ENCODE measurements at regions not wholly inside any gene's neighbourhood (a gene's known extent, or its start where the extent isn't known, plus 50 kb on each side); places are given as distances from the start of the nearest gene placed in this dataset.
"Not testable (repeated sequence)": the region's sequence is repeated elsewhere in the genome, so short reads cannot be mapped to it uniquely, and the experiment has no call there.

GRCh38 chr3:27633224-27633545, 88.9 kb downstream of the EOMES start:
- peak in 8 of 42 donors; percentile 8 to 48 (median 16) for DNase-seq
- intact Hi-C loops (cut with DNase I): no loop called here

- intact Hi-C loops (cut with DNase I): no loop called here
- peak in 32 of 42 donors; percentile 8 to 52 (median 21) for DNase-seq
Measured at GRCh38 chr3:27632431-27633223, 89.5 kb downstream of the EOMES start.

GRCh38 chr3:27630885-27631284, 91.2 kb downstream of the EOMES start:
- intact Hi-C loops (cut with DNase I): no loop called here
- no peak for DNase-seq

GRCh38 chr3:27629366-27629765, 92.8 kb downstream of the EOMES start:
- DNase-seq: no peak
- intact Hi-C loops (cut with DNase I): no loop called here

- DNase-seq: no peak
- intact Hi-C loops (cut with DNase I): no loop called here
Measured at GRCh38 chr3:27628026-27628750, 93.9 kb downstream of the EOMES start.

GRCh38 chr3:27626596-27627118, 95.5 kb downstream of the EOMES start:
- DNase-seq: no peak
- intact Hi-C loops (cut with DNase I): no loop called here

- no peak for DNase-seq
- intact Hi-C loops (cut with DNase I): no loop called here
Measured at GRCh38 chr3:27625864-27626263, 96.3 kb downstream of the EOMES start.

GRCh38 chr3:27623085-27623753, 98.9 kb downstream of the EOMES start:
- DNase-seq: no peak
- intact Hi-C loops (cut with DNase I): no loop called here

- intact Hi-C loops (cut with DNase I): no loop called here
Measured at GRCh38 chr3:27617552-27617951, 104.6 kb downstream of the EOMES start.

GRCh38 chr3:27616031-27616430, 106.1 kb downstream of the EOMES start:
- intact Hi-C loops (cut with DNase I): no loop called here
- DNase-seq: no peak

More at GRCh38 chr3:27617552-27617951, 104.6 kb downstream of the EOMES start:
- DNase-seq: peak in 1 of 42 donors; percentile 24

GRCh38 chr3:27615555-27615954, 106.6 kb downstream of the EOMES start:
- no peak for DNase-seq
- intact Hi-C loops (cut with DNase I): no loop called here

- intact Hi-C loops (cut with DNase I): no loop called here
- no peak for DNase-seq
Measured at GRCh38 chr3:27614592-27614991, 107.5 kb downstream of the EOMES start.

GRCh38 chr3:27613846-27614500, 108.2 kb downstream of the EOMES start:
- intact Hi-C loops (cut with DNase I): no loop called here
- DNase-seq: no peak

- no peak for DNase-seq
- intact Hi-C loops (cut with DNase I): no loop called here
Measured at GRCh38 chr3:27610800-27611525, 111.2 kb downstream of the EOMES start.

GRCh38 chr3:27607370-27607769, 114.8 kb downstream of the EOMES start:
- intact Hi-C loops (cut with DNase I): no loop called here
- no peak for DNase-seq

- intact Hi-C loops (cut with DNase I): no loop called here
- DNase-seq: no peak
Measured at GRCh38 chr3:27606537-27606936, 115.6 kb downstream of the EOMES start.

GRCh38 chr3:27601311-27601710, 117.1 kb upstream of the SLC4A7 start:
- intact Hi-C loops (cut with DNase I); DNase-seq: not testable (repeated sequence)

GRCh38 chr3:27599741-27600140, 115.6 kb upstream of the SLC4A7 start:
- intact Hi-C loops (cut with DNase I): not testable (repeated sequence)

GRCh38 chr3:27596921-27597320, 112.7 kb upstream of the SLC4A7 start:
- DNase-seq: no peak
- intact Hi-C loops (cut with DNase I): no loop called here

More at GRCh38 chr3:27599741-27600140, 115.6 kb upstream of the SLC4A7 start:
- not testable (repeated sequence) for DNase-seq

All from head of caudate nucleus (tissue), 42 donors.